ENCODE measurements at regions not wholly inside any gene's neighbourhood (a gene's known extent, or its start where the extent isn't known, plus 50 kb on each side); places are given as distances from the start of the nearest gene placed in this dataset.

DNA sequence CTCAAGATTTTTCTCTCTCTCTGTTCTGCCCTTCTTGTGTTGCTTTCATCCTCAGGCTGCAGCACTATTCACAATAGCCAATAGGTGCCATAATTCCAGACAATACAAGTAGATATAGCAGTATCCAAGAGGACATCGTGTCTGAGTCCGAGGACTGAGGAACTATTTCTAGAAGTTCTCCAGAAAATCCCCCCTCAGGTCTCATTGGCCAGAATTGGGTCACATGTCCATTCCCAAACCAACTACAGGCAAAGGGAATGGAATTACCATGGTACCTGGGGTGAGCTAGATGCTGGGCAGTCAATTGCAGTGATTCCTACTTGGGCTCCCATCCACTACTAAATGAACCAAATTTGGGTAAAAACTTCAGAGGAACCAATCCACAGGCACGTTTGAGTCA, 301.9 kb upstream of the RASGEF1B start:
- no peak for DNase-seq (ENCODE audit: low spot score)

DNA sequence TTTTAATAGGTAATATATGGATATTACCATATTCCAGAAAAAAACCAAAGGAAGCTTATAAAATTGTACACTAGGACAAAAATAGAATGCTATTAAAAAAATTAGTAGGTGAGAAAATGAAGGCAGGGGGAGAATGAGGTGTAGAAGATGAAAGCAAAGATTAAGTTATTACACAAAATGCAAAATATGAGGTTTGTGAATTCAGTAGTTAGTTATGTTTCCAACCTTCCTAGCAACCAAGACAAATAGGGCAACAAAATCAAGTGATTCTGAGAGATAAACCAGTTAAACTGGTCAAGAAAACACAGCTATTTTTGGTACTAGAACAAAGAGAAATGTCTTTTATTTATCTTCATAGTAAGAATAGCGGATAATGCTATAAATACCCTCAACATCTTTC, 300.0 kb upstream of the RASGEF1B start:
- DNase-seq (ENCODE audit: low spot score): no peak

DNA sequence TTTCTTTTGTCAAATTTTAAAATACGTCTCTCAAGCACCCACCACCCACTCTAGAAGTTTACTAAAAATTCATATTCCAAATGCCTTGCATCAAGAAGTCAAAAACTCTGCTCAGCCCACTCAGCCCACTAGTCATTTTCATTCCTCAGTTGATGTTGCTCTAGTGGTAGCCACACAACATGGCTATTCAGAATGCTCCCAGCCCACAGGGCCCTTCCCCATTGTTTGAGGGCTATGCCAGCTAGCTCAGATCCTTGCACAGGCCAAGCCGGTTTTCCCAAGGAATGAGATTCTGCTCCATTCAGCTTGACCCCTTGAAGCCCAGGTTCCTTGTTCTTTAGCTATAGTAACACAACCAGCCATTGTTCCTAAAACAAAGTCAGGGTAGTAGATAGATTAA, 297.5 kb upstream of the RASGEF1B start:
- no peak for DNase-seq (ENCODE audit: low spot score)

DNA sequence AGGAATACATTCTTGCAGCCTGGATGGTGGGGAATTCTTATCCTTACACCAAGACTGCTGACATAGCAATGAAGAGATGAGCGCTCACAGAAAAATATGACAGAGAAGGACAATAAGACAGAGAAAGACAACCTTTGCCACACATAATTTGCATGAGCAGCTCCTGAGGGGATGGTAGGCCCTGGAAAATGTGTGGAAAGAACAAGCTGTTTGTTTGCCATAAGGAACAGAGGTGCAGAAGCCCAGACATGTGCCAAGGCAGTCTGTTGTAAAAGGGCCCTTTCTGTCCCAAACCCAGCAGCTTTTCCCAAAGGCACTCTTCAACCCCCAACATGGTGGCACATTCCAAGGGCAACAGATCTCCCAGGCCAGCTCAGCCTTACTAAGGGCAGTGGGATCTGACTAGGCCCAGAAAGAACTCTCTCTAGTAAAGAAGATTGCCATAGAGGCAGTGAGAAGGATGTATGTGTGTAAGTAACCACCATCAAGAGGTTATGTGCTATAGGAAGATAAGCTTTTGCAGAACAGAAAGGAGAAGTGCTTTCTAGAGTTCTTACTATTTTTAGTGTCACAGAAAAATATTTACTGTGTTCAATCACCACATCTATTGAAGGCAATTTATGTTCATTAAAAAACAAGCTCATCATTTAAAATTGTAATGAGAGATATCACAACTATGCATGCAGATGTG, 287.0 kb upstream of the RASGEF1B start:
- DNase-seq (ENCODE audit: low spot score): no peak

DNA sequence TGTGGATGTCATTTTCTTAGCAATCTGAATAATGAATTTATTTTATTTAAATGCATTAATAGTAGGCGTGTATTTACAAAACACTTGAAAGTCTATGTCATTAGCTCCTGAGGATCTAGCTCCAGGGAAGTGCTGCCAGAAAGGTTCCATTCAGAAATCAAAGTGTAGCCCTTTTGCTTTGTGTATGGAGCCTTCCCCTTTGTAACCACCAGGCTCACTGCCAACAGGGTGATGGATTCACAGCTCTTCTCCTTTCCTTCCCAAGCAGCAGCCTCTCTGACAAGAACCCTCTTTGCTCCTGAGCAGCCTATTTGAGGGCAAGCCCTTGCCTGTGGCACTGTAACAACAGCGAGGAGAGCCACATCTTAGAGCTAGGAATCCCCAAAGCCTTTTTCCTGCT, 286.0 kb upstream of the RASGEF1B start:
- DNase-seq (ENCODE audit: low spot score): no peak

DNA sequence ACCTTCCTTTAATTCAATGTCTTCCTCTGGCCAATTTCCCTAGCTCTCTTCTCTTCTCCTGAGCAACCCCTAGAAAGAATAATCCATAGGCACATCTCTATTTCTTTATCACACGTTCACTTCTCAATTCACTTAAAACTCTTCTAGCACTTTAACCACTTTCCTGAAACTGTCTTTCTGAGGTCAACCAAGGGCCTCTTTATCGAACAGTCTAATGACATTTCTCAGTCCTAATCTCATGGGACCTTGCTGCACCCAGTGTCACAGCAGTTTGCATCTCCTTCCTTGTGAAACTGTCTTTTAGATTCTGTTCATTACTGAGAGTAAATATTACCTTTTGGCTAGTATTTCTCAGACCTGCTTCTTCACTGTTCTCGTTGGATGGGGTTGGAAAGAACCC, 285.3 kb upstream of the RASGEF1B start:
- DNase-seq (ENCODE audit: low spot score): no peak

DNA sequence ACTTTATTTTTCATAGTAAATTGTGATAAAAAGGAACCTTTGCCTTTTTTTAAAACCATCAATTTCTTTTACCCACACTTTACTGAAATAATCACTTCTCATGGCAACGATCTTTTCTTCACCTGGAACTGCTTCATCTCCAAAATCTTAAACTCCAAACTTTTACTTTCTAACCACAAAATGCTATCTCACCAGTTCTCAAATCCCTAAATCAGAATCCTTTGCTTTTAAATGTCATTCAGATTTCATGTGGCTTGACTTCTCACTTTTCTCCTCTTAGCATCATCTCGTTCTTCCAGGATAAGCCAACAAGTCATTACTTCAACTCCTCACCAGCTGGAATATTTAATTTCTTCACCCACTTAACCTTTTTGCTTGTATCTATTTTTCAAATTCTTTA, 284.3 kb upstream of the RASGEF1B start:
- no peak for DNase-seq (ENCODE audit: low spot score)

DNA sequence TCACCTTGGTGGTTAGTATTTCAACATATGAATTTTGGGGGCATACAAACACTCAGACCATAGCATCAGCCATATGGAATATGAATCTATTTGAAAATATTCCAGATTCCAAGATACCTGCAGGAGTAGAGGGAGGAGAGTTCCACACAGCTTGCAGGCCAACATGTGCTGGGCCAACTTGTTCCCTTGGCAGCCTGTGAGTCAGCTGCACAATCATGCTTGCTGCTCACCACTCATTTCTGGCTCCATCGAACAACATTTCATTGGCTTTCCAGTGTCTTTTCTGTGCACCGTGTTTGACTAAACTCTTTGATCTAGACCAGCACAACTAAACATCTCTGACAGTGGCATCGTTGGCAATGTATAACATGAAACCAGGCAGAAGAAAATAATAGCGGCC, 282.5 kb upstream of the RASGEF1B start:
- no peak for DNase-seq (ENCODE audit: low spot score)

DNA sequence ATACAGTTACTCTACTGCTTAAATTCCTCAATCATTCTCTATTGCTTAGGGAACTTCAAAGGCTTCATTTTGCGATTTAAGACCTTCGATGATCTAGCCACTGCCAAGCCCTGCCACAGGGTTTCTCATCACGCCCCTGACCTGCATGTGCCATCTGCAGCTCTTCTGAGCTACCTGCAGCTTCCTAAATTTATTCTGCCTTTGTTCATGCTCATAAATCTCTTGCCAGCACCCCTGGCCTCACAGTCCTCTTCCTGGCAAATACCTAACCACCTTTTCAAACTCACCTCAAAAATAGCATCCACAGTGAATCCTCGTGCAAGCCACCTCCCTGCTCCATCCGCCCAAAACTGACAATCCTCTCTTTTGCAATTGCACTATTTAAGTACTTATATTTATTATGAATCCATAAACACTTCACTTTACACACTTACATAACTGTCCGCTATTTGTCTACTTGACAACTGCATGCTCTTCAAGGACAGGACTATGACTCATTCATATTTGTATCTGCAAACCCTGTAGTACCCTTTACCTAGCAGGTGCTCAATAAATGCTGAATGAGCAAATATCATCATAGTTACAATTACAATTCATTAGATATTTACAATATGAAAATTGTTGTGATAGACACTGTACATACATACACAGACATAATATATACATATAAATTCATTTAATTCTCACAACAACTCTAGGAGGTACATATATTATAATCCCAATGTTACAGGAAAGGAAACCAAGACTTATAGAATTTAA, 280.0 kb upstream of the RASGEF1B start:
- no peak for DNase-seq (ENCODE audit: low spot score)

DNA sequence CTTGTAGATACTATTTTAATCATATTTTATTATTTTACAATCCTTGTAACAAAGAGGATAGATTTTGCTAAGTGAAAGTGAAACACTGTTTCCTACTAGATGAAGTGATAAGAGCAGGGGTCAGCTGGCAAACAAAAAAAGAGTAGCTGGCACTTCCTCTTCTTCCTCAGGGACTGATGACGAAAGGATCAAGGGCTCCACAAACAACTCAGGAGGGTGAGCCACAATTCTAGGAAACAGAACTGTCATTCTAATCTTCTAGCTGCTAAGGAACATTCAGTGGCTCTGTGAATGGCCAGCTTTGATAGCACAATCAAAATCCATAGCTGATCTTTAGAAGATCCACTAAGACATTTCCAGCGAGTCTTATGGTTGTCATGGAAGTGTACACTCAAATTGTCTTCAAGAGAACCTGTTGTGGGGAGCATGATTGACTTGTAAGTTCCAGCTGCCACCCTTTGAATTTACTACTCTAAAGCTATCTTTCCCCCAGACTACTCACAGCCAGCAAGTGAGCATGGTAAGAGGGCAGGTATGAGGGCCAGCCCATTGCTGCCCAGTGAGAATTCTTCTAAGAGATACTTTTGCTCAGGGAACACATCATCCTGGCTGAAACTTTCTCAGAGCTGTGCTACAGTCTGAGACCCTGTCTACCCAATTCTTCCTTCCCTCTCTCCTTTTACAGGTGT, 275.7 kb upstream of the RASGEF1B start:
- DNase-seq (ENCODE audit: low spot score): no peak

DNA sequence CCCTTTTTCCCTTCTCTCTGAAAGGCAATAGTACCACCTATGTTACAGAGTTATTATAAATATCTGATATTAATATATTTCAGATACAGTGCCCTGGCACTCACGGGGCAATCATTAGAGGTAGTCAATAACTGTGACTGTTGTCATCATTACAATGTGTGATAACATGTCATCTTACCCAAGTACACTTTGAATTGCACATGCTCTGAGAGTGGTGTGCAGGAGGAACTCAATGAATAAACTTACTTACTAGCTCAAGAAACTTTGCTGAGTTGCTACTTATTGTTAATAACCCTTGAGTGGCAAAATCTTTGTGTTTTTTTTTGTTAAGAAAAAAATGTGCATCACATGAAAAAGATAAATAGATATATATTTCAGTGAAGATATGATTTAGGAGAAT, 275.1 kb upstream of the RASGEF1B start:
- no peak for DNase-seq (ENCODE audit: low spot score)

DNA sequence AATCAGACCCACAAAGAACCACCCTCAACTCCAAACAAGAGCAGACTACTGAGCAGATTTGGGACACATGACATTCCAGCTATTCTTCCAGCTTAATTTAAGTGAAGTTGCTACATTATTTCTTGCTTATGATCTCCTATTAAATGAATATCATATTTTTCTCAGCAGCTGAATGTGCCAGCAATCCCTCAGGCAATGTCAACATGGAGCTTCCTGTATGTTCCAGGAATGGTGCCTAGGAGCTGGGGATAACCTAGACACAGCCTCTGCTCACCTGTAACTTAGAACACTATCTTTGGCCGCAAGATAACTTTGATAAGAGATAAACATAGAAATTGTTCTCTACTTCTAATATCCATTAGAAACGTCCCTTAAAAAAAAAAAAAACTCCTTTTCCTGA, 274.4 kb upstream of the RASGEF1B start:
- DNase-seq (ENCODE audit: low spot score): no peak

DNA sequence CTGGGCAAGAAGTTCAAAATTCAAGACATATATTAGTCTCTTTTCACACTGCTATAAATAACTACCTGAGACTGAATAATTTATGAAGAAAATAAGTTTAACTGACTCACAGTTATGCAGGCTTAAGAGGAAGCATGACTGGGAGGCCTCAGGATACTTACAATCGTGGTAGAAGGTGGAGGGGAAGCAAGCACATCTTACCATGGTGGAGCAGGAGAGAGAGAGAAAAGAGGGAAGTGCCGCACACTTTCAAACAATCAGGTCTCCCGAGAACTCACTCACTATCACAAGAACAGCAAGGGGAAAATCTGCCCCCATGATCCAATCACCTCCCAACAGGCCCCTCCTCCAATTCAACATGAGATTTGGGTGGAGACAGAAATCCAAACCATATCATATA, 273.3 kb upstream of the RASGEF1B start:
- no peak for DNase-seq (ENCODE audit: low spot score)

DNA sequence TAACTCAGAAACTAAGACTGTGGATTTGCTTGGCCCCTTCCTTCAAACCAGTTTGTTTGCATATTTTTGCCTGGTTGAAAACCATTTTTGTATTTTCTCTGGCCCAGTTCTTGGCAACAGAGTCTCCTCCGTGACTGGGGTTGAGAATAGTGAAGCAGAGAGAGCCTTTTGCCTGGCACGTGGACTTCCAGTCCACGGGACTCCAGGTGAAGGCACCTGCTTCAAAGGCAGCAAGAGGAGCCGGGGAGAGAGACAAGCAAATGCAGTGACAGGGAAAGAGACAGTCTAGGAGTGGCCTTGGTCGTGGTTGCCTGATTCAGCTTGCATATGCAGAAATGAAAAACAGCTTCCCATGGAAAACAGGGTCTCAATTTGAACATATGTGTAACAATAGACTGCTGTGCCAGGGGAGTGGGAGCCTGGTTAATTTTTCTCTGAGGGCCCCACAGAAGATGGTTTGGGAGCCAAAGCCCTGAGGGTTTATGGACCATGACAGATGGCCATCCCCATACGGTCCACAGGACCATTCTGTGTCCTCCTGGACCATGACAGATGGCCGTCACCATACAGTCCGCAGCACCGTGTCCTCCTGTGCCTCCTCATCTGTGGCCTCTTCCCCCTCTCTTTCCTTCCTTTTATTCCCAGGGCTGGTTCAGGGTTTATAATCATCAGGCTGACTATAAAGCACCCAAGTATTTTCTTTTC, 272.2 kb upstream of the RASGEF1B start:
- DNase-seq (ENCODE audit: low spot score): no peak

DNA sequence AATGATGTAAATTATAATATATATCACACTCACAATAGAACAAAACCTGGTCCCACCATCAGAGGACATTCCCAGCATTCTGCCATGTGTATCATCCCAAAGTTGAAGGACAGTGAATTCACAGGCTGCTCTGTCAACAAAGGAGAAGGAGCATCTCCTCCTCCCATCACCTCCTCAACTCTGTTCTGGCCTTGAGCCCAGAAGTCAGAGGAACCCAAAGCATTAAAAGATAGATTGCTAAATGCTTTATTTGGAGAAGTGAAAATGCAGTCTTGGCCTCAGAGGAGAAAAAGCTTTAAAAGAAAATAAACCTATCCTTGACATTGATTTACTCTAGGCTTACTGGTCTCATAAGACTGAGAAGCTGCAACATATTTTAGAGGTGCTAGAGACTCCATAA, 268.8 kb upstream of the RASGEF1B start:
- DNase-seq (ENCODE audit: low spot score): no peak

DNA sequence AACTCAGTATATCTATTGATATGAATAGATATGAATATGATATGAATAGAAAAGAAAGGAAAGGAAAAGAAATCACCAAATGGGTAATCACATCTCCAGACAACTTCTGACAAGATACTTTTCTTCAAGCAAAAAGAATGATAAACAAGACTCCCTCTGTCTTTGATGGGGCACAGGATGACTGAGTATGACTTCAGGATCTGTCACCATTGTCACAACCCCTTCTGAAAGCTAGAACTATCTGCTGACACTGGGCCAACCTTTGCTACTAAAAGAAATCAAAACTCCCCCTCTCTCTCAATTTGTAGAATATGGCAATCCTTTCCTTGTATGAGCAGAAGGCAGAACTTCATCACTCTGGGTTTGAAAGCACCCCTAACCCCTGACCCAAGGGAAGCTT, 267.2 kb upstream of the RASGEF1B start:
- DNase-seq (ENCODE audit: low spot score): no peak

DNA sequence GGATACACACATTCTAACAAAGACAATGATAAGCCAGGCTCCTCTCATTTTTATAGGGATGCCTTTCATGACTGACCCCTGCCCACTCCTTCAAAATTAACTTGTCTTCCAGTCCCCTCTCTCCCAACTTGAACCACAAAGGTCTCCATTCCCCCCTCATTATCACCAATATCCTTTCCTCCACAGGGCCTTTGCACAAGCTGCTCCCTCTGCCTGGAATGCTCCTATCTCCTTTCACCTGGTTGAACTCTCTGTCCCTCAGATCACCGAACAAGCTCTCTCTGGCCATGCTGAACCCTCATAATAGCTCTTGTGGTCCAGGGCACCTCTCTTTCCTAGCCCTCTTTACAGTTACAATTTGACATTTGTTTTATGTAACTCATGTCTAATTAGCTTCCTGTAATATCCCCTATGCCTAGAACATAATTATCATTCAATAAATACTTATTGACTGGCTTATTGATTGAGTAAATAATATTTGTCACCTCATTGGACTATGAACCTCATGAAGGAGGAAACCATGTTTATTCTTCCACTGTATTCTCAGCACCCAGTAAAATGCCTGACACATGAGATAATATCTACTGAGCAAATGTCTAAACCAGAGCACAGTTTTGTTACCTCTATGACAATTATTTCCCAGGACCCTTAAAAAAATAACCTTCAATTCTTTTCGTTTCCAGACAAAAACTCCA, 266.3 kb upstream of the RASGEF1B start:
- DNase-seq (ENCODE audit: low spot score): no peak

DNA sequence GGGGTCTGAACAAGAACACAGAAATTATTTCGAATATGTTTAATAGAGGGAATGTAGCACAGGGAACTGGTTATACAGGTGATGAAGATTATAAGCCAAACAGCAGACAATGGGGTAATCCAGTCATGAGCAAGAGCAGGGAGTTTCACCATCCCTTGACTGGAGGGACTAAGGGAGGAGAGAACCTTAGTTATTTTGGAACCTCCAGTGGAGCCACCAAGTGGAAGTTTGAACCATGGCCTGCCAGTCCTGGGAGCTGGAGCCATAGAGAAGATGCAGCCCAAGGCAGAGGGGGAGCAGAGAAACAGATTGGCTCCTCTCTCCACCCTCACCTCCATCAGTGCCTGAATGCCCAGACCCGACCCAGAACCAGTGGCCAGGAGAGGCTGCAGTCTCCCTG, 264.6 kb upstream of the RASGEF1B start:
- DNase-seq (ENCODE audit: low spot score): no peak

DNA sequence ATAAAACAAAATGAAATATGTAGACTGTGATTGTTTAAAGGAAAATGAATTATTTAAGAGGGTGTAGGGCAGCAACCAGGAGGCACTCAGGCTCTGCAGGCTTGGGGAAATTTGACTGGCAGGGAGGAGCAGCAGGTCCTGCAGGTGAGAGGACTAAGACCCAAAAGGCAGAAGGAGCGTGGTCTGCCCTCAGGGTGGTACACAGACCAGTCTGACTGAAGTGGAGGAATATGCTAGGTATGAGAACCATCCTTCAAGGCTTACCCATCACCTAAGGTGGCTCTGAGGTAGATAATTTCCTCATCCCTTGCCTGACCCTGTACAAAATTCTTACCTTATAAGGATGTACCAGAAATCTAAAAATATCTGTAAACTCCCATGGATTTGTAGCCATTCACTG, 261.3 kb upstream of the RASGEF1B start:
- DNase-seq (ENCODE audit: low spot score): no peak

DNA sequence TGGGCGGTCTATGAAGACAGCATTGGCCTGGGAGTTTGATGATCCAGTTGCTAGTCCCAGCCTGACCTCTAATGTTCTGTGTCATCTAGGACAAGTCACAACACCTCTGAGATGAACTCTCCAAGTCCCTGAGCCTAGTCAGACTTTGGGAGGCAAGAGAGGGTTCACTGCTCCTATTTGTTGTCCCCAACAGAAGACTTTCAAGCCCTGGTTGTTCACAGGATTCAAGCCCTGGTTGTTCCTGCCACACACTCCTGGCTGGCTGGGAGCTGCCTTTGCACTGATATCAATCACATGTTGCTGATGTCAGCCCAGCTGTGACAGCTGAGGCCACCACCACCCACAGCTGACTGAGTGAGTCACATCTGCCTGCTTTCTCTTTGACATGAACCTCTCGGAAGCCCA, 253.2 kb upstream of the RASGEF1B start:
- no peak for DNase-seq (ENCODE audit: low spot score)

DNA sequence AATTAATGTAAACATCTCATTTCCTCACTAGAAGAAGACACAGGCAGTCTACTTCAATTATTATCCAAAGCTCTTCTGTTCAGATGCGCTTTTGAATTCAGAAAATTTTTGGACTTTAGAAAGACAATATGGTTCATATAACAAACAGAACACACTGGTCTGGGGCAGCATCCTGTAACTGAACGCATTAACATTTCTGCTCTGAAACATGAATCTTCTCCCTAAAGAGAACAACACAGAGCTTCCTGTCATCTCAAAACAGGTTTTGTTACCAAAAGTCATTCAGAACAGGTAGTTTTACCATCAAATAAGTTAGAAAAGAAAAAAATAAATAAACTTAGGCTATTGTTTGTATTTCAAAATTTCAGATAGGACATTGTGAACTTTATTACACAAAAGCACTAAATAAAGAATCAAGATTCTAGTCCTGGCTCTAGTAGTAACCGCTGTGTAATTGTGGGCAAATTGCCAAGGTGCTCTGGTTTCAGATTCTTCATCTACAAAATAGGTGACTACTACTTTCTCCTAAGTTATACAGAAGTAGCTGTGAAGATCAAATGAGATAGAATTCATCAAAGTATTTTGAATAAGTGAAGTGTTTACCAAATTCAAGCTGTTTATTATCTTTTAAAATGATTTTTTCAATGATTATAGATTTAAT, 252.3 kb upstream of the RASGEF1B start:
- DNase-seq (ENCODE audit: low spot score): no peak

All from GM03348 (cell line).